WERI-Rb-1 (cell line): ENCODE measurements at regions not wholly inside any gene's neighbourhood (a gene's known extent, or its start where the extent isn't known, plus 50 kb on each side); places are given as distances from the start of the nearest gene placed in this dataset.

Experiments
- DNase-seq: peaks from one replicate; pipeline ENCODE4 v3.0.0-alpha.2; 2020
- H3K27ac ChIP-seq: fragments of 250-450 bp; sonication (Bioruptor Pico); 2 replicates; pipeline ENCODE4 v1.5.1; 2020; ENCODE audit warnings: mild to moderate bottlenecking, moderate library complexity
- H3K27me3 ChIP-seq: fragments of 250-450 bp; sonication (Bioruptor Pico); 2 replicates; pipeline ENCODE4 v1.5.1; 2021; ENCODE audit warnings: mild to moderate bottlenecking, low read depth, moderate library complexity; ENCODE audit not compliant: insufficient read depth, severe bottlenecking
- H3K36me3 ChIP-seq: fragments of 250-450 bp; sonication (Bioruptor Pico); 2 replicates; pipeline ENCODE4 v1.5.1; 2020; ENCODE audit warnings: mild to moderate bottlenecking, moderate library complexity
- H3K4me3 ChIP-seq: 2 replicates; pipeline ENCODE4 v1.5.1; 2011; ENCODE audit warnings: low read depth, mild to moderate bottlenecking, control low read depth, low read length
- H3K9me3 ChIP-seq: fragments of 250-450 bp; sonication (Bioruptor Pico); 2 replicates; pipeline ENCODE4 v1.5.1; 2021; ENCODE audit warnings: mild to moderate bottlenecking, moderate library complexity; ENCODE audit not compliant: severe bottlenecking
- TF ChIP-seq, protein P1 (sequence below): IDR thresholded peaks from 2 replicates; pipeline ENCODE4 v1.5.1; 2011; ENCODE audit warnings: low read depth, mild to moderate bottlenecking, control low read depth, inconsistent platforms, low read length

DNA sequence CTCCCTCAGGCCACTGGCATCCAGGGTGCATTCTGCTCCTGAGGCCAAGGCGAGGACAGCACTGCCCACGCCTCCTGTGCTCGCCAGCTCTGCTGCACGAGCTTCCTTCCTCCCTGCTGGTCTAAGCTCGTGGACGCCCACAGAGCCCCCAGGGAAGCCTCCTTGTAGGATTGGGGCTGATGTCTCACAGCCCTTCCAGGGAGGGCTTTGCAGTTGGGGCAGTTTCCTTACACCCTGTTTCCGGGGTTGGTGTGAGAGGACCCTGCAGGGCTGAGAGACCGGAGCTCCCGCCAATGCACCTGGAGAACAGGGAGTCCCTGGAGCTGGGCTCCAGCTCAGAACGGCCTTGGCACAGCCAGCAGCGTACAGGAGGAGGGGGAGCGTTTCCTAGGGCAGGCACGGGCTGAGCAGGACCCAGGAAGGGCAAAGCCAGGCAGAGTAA lies 172.4 kb upstream of the PDE10A start:
- DNase-seq: no peak
- Histone ChIP-seq H3K36me3 (no peaks in the 10 kb centered on the region), H3K4me3 (no peak overlapping the region), H3K27me3 (peaks cover 67% of the 10 kb centered on the region), H3K27ac (no peak overlapping the region), H3K9me3 (no peaks in the 10 kb centered on the region)
- TF ChIP-seq, protein P1, sequence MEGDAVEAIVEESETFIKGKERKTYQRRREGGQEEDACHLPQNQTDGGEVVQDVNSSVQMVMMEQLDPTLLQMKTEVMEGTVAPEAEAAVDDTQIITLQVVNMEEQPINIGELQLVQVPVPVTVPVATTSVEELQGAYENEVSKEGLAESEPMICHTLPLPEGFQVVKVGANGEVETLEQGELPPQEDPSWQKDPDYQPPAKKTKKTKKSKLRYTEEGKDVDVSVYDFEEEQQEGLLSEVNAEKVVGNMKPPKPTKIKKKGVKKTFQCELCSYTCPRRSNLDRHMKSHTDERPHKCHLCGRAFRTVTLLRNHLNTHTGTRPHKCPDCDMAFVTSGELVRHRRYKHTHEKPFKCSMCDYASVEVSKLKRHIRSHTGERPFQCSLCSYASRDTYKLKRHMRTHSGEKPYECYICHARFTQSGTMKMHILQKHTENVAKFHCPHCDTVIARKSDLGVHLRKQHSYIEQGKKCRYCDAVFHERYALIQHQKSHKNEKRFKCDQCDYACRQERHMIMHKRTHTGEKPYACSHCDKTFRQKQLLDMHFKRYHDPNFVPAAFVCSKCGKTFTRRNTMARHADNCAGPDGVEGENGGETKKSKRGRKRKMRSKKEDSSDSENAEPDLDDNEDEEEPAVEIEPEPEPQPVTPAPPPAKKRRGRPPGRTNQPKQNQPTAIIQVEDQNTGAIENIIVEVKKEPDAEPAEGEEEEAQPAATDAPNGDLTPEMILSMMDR: no peak

DNA sequence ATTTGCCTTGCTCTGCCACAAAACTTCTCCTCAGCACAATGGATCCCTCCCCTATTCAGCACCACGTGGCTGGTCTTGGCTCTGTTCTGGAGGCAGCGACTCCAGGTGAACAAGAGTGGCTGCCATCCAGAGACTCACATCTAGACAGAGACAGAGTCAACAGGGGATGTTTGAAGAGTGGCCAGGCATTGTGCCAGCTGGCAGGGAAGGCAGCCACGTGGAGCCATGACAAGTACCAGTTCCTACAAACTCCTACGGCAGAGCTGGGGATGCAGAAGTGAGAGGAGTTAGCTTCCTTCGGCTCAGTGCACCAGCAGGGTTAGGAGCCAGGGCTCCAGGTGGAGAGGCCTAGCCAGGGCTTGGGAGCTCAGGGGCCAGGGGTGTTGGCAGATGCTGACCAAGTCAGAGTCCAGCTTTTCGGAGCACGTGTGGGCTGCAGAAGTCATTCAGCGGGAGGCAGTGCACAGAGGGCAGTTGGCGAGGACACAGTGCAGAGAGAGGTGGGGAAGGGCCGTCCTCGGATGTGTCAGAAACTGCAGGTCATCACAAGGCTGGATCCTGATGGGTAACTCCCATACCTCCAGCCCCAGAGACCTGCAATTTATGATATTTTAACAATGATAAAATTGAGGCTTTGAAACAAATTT lies 171.7 kb upstream of the PDE10A start:
- Histone ChIP-seq H3K27ac (no peak overlapping the region), H3K4me3 (no peak overlapping the region), H3K9me3 (no peaks in the 10 kb centered on the region), H3K36me3 (no peaks in the 10 kb centered on the region), H3K27me3 (peaks cover 72% of the 10 kb centered on the region)
- TF ChIP-seq, protein P1: no peak
- DNase-seq: no peak

DNA sequence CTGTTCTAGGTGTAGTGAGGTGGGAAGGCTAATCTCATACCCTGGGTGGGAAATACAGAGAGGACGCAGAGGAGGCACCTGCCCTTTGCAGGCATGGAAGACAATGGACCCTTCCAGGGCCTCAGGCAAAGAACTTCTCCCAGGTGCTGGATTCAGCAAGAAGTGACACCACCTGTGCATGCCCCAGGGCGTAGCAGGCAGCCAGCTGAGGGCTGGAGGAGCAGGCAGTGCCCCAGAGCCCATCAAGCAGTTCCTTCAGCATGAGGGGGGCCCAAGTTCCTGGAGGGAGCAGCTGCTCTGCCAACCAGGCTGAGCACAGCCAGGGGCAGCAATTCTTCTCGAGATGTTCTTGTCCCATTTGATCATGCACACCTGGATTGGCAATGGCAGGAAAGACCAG lies 170.3 kb upstream of the PDE10A start:
- Histone ChIP-seq H3K36me3 (no peaks in the 10 kb centered on the region), H3K9me3 (no peaks in the 10 kb centered on the region), H3K4me3 (no peak overlapping the region), H3K27me3 (peaks cover 80% of the 10 kb centered on the region), H3K27ac (no peak overlapping the region)
- TF ChIP-seq, protein P1: no peak
- DNase-seq: no peak

DNA sequence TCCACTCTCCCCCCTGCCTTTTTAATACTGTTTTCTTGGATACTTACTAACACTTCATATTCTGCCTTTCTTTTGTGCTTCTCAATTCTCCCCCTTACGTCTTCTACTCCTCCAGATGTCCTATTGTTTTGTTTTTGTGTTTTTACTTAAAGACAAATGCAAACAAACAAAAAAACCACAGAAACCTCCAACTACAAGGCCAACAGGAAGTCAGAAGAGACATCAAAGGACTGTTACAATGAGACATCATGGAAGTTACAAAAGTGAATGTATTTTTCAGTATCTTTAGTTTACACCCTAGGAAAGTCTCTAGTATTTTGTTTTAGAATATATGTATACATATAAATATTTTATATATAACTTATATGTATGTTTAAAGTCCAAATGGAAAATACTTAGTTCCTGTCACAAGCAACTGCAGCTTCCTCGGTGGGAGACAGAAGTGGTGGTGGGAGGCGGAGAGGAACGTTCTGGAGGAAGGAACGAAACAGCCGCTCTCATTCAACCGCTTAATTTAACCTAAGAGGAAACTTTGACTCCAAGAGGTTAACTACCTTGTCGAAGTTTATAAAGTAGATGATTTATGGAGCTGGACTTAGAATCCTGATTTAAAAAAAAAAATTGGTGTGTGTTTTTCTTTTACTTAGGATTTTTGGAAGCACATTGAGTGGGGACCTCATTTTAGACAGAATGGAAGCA lies 168.9 kb upstream of the PDE10A start:
- H3K9me3 ChIP-seq: no peaks in the 10 kb centered on the region
- no peaks in the 10 kb centered on the region for H3K36me3 ChIP-seq
- DNase-seq: no peak
- H3K4me3 ChIP-seq: no peak overlapping the region
- TF ChIP-seq, protein P1: no peak
- H3K27ac ChIP-seq: no peak overlapping the region
- H3K27me3 ChIP-seq: peaks cover 94% of the 10 kb centered on the region

DNA sequence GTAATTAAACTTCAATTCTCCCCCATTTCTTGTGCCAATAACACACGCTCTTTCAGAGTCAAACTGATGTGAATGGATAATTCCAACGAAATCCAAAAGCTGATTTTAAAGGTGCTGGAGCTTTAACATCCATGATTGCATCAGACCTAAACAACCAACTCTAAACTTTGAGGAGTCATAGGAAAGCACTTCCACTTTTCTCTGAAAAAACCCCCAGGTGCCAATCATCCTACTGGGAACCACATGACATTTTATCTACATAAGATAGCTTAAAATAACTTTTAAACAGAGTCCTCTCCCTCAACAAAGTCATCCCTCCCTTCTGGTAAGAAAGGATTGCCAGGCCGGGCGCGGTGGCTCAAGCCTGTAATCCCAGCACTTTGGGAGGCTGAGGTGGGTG lies 167.7 kb upstream of the PDE10A start:
- Histone ChIP-seq H3K4me3 (no peak overlapping the region), H3K27me3 (peaks cover 94% of the 10 kb centered on the region), H3K27ac (no peak overlapping the region), H3K9me3 (no peaks in the 10 kb centered on the region), H3K36me3 (no peaks in the 10 kb centered on the region)
- DNase-seq: no peak
- TF ChIP-seq, protein P1: no peak

DNA sequence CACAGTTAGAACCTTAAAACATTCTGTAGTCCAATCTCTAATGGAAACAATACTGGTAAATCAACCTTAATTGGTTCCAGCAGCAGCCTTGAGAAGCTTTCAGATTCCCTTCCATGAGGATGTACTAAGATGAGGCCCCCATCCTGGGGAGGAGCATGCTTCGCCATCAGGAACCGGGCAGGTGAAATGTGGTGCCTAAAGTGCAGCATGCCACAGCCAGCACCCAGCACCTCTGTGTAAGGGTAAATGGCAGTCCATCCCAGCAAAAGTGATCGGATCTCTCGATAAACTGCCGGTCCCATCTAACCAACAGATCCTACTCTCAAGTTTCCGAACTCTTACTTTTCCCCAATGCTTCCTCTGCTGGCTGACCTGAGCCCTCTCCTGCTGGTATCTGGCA lies 166.3 kb upstream of the PDE10A start:
- peaks cover 87% of the 10 kb centered on the region for H3K27me3 ChIP-seq
- TF ChIP-seq, protein P1: no peak

More for the DNA sequence above, 166.3 kb upstream of the PDE10A start:
- Histone ChIP-seq H3K27ac (no peak overlapping the region), H3K9me3 (no peaks in the 10 kb centered on the region), H3K36me3 (no peaks in the 10 kb centered on the region), H3K4me3 (no peak overlapping the region)
- no peak for DNase-seq
